GM23338 (cell line): ENCODE measurements at regions not wholly inside any gene's neighbourhood (a gene's known extent, or its start where the extent isn't known, plus 50 kb on each side); places are given as distances from the start of the nearest gene placed in this dataset.

Experiments used
- ATAC-seq: fragments of 200-7000 bp; cut with Tn5 transposase; 3 replicates; pipeline ENCODE4 v1.9.1; 2020
- DNase-seq: peaks from one replicate; pipeline ENCODE4 v3.0.0-alpha.2; 2015; ENCODE audit warnings: low spot score
- H2AFZ ChIP-seq: fragments of 200-600 bp; sonication (generic); 2 replicates; pipeline ENCODE4 v1.8.0; 2016; ENCODE audit warnings: antibody characterized with exemption, mild to moderate bottlenecking, moderate library complexity
- H3F3A ChIP-seq: fragments of 200-600 bp; sonication (generic); replicated peaks from 2 replicates; pipeline ENCODE4 v1.8.0; 2017; ENCODE audit warnings: antibody characterized with exemption, mixed run types, low read depth
- H3K27ac ChIP-seq: fragments of 200-600 bp; sonication (generic); 2 replicates; pipeline ENCODE4 v1.6.1; 2016; ENCODE audit warnings: low read depth
- H3K27me3 ChIP-seq: fragments of 200-600 bp; sonication (generic); 2 replicates; pipeline ENCODE4 v1.8.0; 2016; ENCODE audit warnings: mild to moderate bottlenecking, mixed run types, moderate library complexity; ENCODE audit not compliant: insufficient read depth
- H3K36me3 ChIP-seq: fragments of 200-600 bp; sonication (generic); 2 replicates; pipeline ENCODE4 v1.8.0; 2016; ENCODE audit warnings: mild to moderate bottlenecking; ENCODE audit not compliant: insufficient read depth
- H3K4me1 ChIP-seq: fragments of 200-600 bp; sonication (generic); 2 replicates; pipeline ENCODE4 v1.8.0; 2016; ENCODE audit warnings: mild to moderate bottlenecking, moderate library complexity; ENCODE audit not compliant: insufficient read depth
- H3K4me2 ChIP-seq: fragments of 200-600 bp; sonication (generic); 2 replicates; pipeline ENCODE4 v1.7.1; 2017; ENCODE audit warnings: mixed run types
- H3K4me3 ChIP-seq: fragments of 200-600 bp; sonication (generic); 2 replicates; pipeline ENCODE4 v1.6.1; 2016; ENCODE audit warnings: mixed run types
- H3K79me2 ChIP-seq: fragments of 200-600 bp; sonication (generic); replicated peaks from 2 replicates; pipeline ENCODE4 v1.8.0; 2017; ENCODE audit warnings: mild to moderate bottlenecking; ENCODE audit not compliant: insufficient read depth
- H3K9me2 ChIP-seq: fragments of 200-600 bp; sonication (generic); 2 replicates; pipeline ENCODE4 v1.8.0; 2017; ENCODE audit not compliant: insufficient read depth
- H4K20me1 ChIP-seq: fragments of 200-600 bp; sonication (generic); replicated peaks from 2 replicates; pipeline ENCODE4 v1.8.0; 2017; ENCODE audit warnings: mild to moderate bottlenecking; ENCODE audit not compliant: insufficient read depth
- H3K27ac Mint-ChIP-seq: 2 replicates; pipeline ENCODE4 v1.8.0; 2020; ENCODE audit warnings: inconsistent platforms, mild to moderate bottlenecking, moderate library complexity, mixed read lengths
- H3K27me3 Mint-ChIP-seq: 3 replicates; pipeline ENCODE4 v1.8.0; 2022; ENCODE audit warnings: low read depth, mild to moderate bottlenecking, moderate library complexity, mixed read lengths, inconsistent platforms; ENCODE audit not compliant: insufficient read depth, poor library complexity
- H3K36me3 Mint-ChIP-seq: 3 replicates; pipeline ENCODE4 v1.8.0; 2021; ENCODE audit warnings: low read depth, mild to moderate bottlenecking, inconsistent platforms, moderate library complexity, mixed read lengths
- H3K4me1 Mint-ChIP-seq: 3 replicates; pipeline ENCODE4 v1.8.0; 2020; ENCODE audit warnings: mild to moderate bottlenecking, inconsistent platforms, mixed read lengths
- H3K4me3 Mint-ChIP-seq: 3 replicates; pipeline ENCODE4 v1.8.0; 2021; ENCODE audit warnings: moderate library complexity, mild to moderate bottlenecking, inconsistent platforms, mixed read lengths
- H3K9me3 Mint-ChIP-seq: 3 replicates; pipeline ENCODE4 v1.8.0; 2020; ENCODE audit warnings: moderate library complexity, mild to moderate bottlenecking, inconsistent platforms, mixed read lengths
- CREB1 ChIP-seq: fragments of 250-450 bp; sonication (Bioruptor Pico); IDR thresholded peaks from 2 replicates; pipeline ENCODE4 v1.5.0; 2020; ENCODE audit warnings: low read depth, mild to moderate bottlenecking, moderate library complexity
- CTCF ChIP-seq, 2 experiments: fragments of 200-600 bp in 1 of 2; sonication (generic) in 1 of 2; conservative IDR thresholded peaks; 2 replicates each; pipeline versions ENCODE4 v1.5.1 to v1.6.1; 2016 to 2017; ENCODE audit warnings: antibody characterized with exemption in 2 of 2, low read depth in 2 of 2, mild to moderate bottlenecking in 2 of 2, moderate library complexity in 1 of 2
- ETS1 ChIP-seq: IDR thresholded peaks from 2 replicates; pipeline ENCODE4 v1.6.1; 2016; ENCODE audit warnings: antibody characterized with exemption
- EZH2 ChIP-seq: fragments of 200-600 bp; sonication (generic); IDR thresholded peaks from one replicate; pipeline ENCODE4 v1.8.0; 2017; ENCODE audit warnings: antibody characterized with exemption, mild to moderate bottlenecking, low read depth; ENCODE audit not compliant: unreplicated experiment
- EZH2phosphoT487 ChIP-seq: fragments of 200-600 bp; sonication (generic); IDR thresholded peaks from one replicate; pipeline ENCODE4 v1.8.1; 2018; ENCODE audit warnings: antibody characterized with exemption; ENCODE audit not compliant: unreplicated experiment
- NANOG ChIP-seq: IDR thresholded peaks from 2 replicates; pipeline ENCODE4 v1.6.1; 2016; ENCODE audit warnings: antibody characterized with exemption, borderline replicate concordance
- POLR2AphosphoS5 ChIP-seq: IDR thresholded peaks from 2 replicates; pipeline ENCODE4 v1.6.1; 2016; ENCODE audit warnings: antibody characterized with exemption, low read depth
- STAT1 ChIP-seq: IDR thresholded peaks from one replicate; pipeline ENCODE4 v1.6.1; 2016; ENCODE audit warnings: antibody characterized with exemption; ENCODE audit not compliant: unreplicated experiment
- ZNF462 ChIP-seq: fragments of 250-450 bp; sonication (Bioruptor Pico); IDR thresholded peaks from 2 replicates; pipeline ENCODE4 v1.5.0; 2020; ENCODE audit warnings: mild to moderate bottlenecking, moderate library complexity

- Mint-ChIP-seq H3K4me3 (no peak overlapping the region), H3K27ac (no peak overlapping the region), H3K27me3 (no peaks in the 10 kb centered on the region), H3K36me3 (no peaks in the 10 kb centered on the region), H3K4me1 (peaks cover 7% of the 10 kb centered on the region; the same call in 2 of the 3 replicates), H3K9me3 (no peaks in the 10 kb centered on the region)
- Histone ChIP-seq H3F3A (no peaks in the 10 kb centered on the region), H4K20me1 (no peaks in the 10 kb centered on the region), H3K27ac (no peak overlapping the region), H3K27me3 (no peaks in the 10 kb centered on the region), H2AFZ (no peak overlapping the region), H3K9me2 (no peaks in the 10 kb centered on the region), H3K4me2 (no peak overlapping the region), H3K36me3 (no peaks in the 10 kb centered on the region), H3K79me2 (no peaks in the 10 kb centered on the region), H3K4me1 (no peaks in the 10 kb centered on the region), H3K4me3 (no peak overlapping the region)
- no peak for ATAC-seq
- DNase-seq, result no peak
- TF ChIP-seq CREB1 (CRISPR knock-in tag) (no peak), POLR2AphosphoS5 (no peak), NANOG (no peak), ZNF462 (CRISPR knock-in tag) (no peak), ETS1 (no peak), EZH2phosphoT487 (no peak)
These were observed 274.1 kb downstream of the PLK2 start for GRCh38 chr5:58185801-58186200.

GRCh38 chr5:58185397-58185796 is 274.5 kb downstream of the PLK2 start:
- Histone ChIP-seq H3K79me2 (no peaks in the 10 kb centered on the region), H3K27me3 (no peaks in the 10 kb centered on the region), H3K27ac (no peak overlapping the region), H3K4me3 (no peak overlapping the region), H3K9me2 (no peaks in the 10 kb centered on the region), H3K4me2 (no peak overlapping the region), H3K4me1 (no peaks in the 10 kb centered on the region), H2AFZ (no peak overlapping the region), H3K36me3 (no peaks in the 10 kb centered on the region), H4K20me1 (no peaks in the 10 kb centered on the region), H3F3A (no peaks in the 10 kb centered on the region)
- DNase-seq (no peak), ATAC-seq (no peak)
- Mint-ChIP-seq H3K36me3 (no peaks in the 10 kb centered on the region), H3K4me1 (peaks cover 7% of the 10 kb centered on the region; the same call in 2 of the 3 replicates), H3K4me3 (no peak overlapping the region), H3K9me3 (no peaks in the 10 kb centered on the region), H3K27ac (no peak overlapping the region), H3K27me3 (no peaks in the 10 kb centered on the region)
- TF ChIP-seq ETS1 (no peak), EZH2 (no peak), EZH2phosphoT487 (no peak), NANOG (no peak), CREB1 (CRISPR knock-in tag) (no peak), CTCF (conservative IDR thresholded peaks at IDR 0.05; ENCODE audit: low read depth in 2 of 2) (no peak), STAT1 (no peak)
